ENCODE measurements at regions not wholly inside any gene's neighbourhood (a gene's known extent, or its start where the extent isn't known, plus 50 kb on each side); places are given as distances from the start of the nearest gene placed in this dataset.

DNA sequence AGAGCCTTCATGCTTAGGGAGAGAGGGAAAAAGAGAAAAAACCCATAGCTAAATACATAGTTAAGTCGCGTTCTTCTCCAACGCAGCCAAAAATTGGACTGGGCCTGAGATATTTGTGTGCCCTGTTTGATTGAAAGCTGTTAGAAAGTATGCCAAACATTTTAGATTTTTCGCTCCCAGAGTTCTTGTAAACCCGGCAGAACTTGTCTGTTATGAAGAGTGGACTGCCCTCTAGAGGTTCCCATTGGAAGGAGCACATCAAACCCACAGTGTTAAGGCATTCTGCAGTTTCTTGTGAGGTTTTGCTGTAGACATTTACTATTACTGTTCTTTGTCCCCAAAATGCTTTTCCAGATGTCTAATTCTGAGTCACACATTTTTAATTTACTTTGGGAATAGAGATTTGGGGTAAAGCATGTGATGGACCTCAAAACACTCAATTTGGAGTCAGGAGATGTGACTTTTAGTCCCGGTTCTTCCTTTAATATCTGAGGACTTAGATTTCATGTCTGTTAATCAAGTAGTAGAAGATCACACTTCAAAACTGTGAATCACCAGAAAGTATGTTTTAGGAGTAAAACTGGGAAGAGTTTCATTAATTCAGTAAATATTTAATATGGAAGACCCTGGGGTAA, 96.6 kb downstream of the PCSK1 start:
- no peak overlapping the region for H3K27ac Mint-ChIP-seq
- H3K9me3 Mint-ChIP-seq: no peaks in the 10 kb centered on the region
- DNase-seq: peak; percentile 79
- H3K4me1 Mint-ChIP-seq (ENCODE audit: low read depth): peaks cover 7% of the 10 kb centered on the region
- H3K27me3 Mint-ChIP-seq (ENCODE audit: insufficient read depth): no peaks in the 10 kb centered on the region; the same call in 1 of the 2 replicates
- H3K4me3 Mint-ChIP-seq: no peak overlapping the region
- peak; percentile 94 for TF ChIP-seq CTCF (IDR thresholded peaks at IDR 0.05)
- no peaks in the 10 kb centered on the region for H3K36me3 Mint-ChIP-seq (ENCODE audit: low read depth)

DNA sequence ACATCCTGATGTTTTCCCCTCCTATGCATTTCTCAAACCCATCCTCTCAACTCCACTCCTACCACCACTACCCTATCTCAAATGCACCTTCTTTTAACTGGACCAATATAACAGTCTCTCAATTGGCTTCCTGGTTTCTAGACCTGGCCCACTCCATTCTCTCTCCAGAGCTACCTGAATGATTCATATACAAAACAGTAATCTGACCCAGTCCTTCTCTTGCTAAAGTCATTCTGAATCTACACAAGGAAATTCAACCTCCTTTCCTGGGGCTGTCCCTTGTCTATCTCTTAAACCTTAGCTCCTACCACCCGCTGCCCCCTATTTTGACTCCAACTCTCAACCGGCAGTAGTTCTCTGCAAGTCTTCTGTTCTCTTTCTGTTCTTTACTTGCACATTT, 97.2 kb downstream of the PCSK1 start:
- H3K4me3 Mint-ChIP-seq: no peak overlapping the region
- TF ChIP-seq CTCF (IDR thresholded peaks at IDR 0.05): no peak
- H3K27me3 Mint-ChIP-seq (ENCODE audit: insufficient read depth): no peaks in the 10 kb centered on the region; the same call in 1 of the 2 replicates
- DNase-seq: no peak
- no peak overlapping the region for H3K27ac Mint-ChIP-seq
- peaks cover 13% of the 10 kb centered on the region for H3K4me1 Mint-ChIP-seq (ENCODE audit: low read depth)
- no peaks in the 10 kb centered on the region for H3K9me3 Mint-ChIP-seq
- no peaks in the 10 kb centered on the region for H3K36me3 Mint-ChIP-seq (ENCODE audit: low read depth)

DNA sequence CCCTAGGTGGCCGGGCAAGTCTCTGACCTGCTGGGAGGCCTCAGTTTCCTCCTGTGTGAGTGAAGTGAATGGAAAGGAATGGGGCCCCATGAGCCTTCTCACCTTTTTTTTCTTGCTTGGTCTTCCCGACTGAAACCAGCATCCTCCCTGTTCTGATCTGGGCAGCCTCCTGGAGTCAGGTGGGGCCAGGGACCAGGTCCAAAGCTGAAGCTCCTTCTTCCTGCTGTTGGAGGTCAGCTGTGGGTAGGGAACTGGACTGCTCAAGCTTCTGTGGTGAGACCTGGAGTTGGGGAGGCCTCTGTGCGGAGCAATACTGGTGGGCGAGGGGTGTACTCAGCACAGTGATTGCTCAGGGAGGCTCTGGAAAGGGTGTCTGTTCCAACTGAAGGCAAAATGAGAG, 99.7 kb downstream of the PCSK1 start:
- no peak for TF ChIP-seq CTCF (IDR thresholded peaks at IDR 0.05)
- Mint-ChIP-seq H3K4me1 (ENCODE audit: low read depth) (peaks cover 38% of the 10 kb centered on the region), H3K9me3 (no peaks in the 10 kb centered on the region), H3K36me3 (ENCODE audit: low read depth) (no peaks in the 10 kb centered on the region), H3K4me3 (no peak overlapping the region), H3K27ac (no peak overlapping the region), H3K27me3 (ENCODE audit: insufficient read depth) (no peaks in the 10 kb centered on the region; the same call in 1 of the 2 replicates)
- DNase-seq: no peak

DNA sequence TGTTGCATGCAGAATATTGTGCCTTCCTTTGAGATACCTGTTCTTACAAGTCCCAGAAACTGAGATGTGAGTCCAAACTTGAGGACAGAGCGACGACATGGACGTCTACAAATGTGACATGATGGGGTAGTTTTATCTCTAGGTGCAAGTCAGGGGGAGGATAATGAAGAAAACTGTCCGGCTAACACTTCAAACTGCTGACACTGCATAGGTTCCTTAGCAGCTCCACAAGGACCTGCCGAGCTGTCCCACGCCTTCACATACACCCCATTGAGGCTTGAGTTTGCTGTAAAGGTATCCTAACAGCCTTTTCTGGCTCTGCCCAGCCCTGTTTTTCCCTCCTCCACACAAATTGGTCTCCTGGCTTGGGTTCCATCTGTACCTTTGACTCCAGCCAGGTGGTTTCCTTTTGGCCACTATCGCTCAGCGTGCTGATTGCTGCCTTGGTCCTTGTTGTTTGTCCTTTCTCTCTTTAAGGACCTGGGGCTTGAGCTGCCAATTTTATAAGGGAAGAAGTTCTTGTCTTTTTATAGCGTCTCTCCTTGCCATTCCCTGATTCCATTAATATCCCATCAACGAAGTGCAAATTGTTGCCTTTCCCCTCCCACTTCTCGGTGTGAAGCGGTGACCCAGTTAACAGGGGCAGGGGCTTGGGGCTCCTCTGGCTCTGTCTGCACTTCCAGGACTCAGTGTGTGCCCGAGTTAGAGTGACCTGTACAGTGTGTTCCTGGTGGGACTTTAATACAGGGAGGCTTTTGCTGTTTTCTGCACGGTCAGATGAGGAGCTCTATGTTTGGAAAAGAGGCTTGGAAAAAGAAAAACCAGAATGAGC, 100.3 kb downstream of the PCSK1 start:
- Mint-ChIP-seq H3K4me1 (ENCODE audit: low read depth) (peaks cover 44% of the 10 kb centered on the region), H3K27ac (no peak overlapping the region), H3K4me3 (no peak overlapping the region), H3K36me3 (ENCODE audit: low read depth) (no peaks in the 10 kb centered on the region), H3K27me3 (ENCODE audit: insufficient read depth) (no peaks in the 10 kb centered on the region; the same call in 1 of the 2 replicates), H3K9me3 (no peaks in the 10 kb centered on the region)
- TF ChIP-seq CTCF (IDR thresholded peaks at IDR 0.05): no peak
- DNase-seq: no peak

DNA sequence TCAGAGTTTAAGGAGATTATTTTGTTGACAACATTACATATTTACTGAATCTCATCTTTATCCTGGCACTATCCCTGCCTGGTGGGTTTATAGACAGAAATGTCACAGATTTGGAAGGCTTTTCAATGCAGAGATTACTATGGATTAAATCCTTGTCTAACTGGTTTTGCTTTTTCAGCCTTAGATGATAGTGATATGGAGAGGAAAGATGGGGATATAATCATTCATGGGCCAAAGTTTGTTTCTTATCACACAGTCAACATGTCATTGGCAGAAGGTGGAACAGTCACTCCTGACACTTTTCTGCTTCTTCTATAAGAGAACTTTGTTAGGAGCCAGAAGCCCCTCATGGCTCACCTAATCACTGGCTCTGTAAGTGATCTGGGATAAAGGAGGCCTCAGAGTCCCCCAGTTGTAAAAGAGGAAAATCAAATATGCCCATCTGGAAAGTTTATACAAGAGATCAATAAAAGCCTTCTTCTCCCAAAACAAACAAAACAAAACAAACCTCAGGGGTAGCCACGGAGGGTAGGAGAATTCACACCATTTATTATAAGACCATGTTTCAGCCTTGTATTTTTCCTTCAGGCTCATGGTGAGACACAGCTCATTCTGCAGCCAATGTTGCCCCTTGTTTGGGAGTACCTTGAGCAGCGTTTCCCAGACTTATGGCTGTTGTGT, 101.2 kb downstream of the PCSK1 start:
- Mint-ChIP-seq H3K27ac (no peak overlapping the region), H3K36me3 (ENCODE audit: low read depth) (peaks cover 6% of the 10 kb centered on the region), H3K4me3 (no peak overlapping the region), H3K9me3 (no peaks in the 10 kb centered on the region), H3K27me3 (ENCODE audit: insufficient read depth) (no peaks in the 10 kb centered on the region; the same call in 1 of the 2 replicates), H3K4me1 (ENCODE audit: low read depth) (peaks cover 54% of the 10 kb centered on the region)
- no peak for TF ChIP-seq CTCF (IDR thresholded peaks at IDR 0.05)
- no peak for DNase-seq

All from HFFc6 (cell line).